Sigmoid colon (tissue), 6 donors: ENCODE measurements at regions not wholly inside any gene's neighbourhood (a gene's known extent, or its start where the extent isn't known, plus 50 kb on each side); places are given as distances from the start of the nearest gene placed in this dataset.
A peak's percentile ranks its signal among the peaks of the same experiment; 100 is the strongest.

Source experiments
- DNase-seq: peaks from one replicate; pipeline ENCODE4 v3.0.0-alpha.2; 2019
- H3K27ac ChIP-seq, 4 donors: fragments of 200-600 bp; sonication (generic); one replicate each; pipeline ENCODE4 v1.5.1; 2016 to 2019; ENCODE audit warnings: mild to moderate bottlenecking in 1 of 4
- H3K27me3 ChIP-seq, 3 donors: fragments of 200-600 bp; sonication (generic); one replicate each; pipeline ENCODE4 v1.5.1; 2019; ENCODE audit warnings: mild to moderate bottlenecking in 1 of 3
- H3K36me3 ChIP-seq, 4 donors: fragments of 200-600 bp; sonication (generic); one replicate each; pipeline ENCODE4 v1.5.1; 2016 to 2019
- H3K4me1 ChIP-seq, 4 donors: fragments of 200-600 bp; sonication (generic); one replicate each; pipeline ENCODE4 v1.5.1; 2017 to 2019
- H3K4me3 ChIP-seq, 4 donors: fragments of 200-600 bp; sonication (generic); one replicate each; pipeline ENCODE4 v1.5.1; 2017 to 2019; ENCODE audit warnings: mild to moderate bottlenecking in 2 of 4, moderate library complexity in 1 of 4
- H3K9me3 ChIP-seq, 4 donors: fragments of 200-600 bp in 3 of 4; sonication (generic) in 3 of 4; one replicate each; pipeline versions ENCODE4 v1.5.1 to v1.6.1; 2013 to 2019
- EP300 ChIP-seq, 4 donors: sonication (generic); formaldehyde crosslinking; IDR thresholded peaks; one replicate each; pipeline ENCODE4 v1.6.1; 2017; ENCODE audit warnings: antibody characterized with exemption in 4 of 4
- POLR2A ChIP-seq, 2 donors: fragments of 450-650 bp; IDR thresholded peaks; one replicate each; pipeline ENCODE4 v1.6.1; 2016; ENCODE audit warnings: antibody characterized with exemption in 2 of 2, mild to moderate bottlenecking in 2 of 2, moderate library complexity in 2 of 2
- POLR2AphosphoS5 ChIP-seq, 4 donors: sonication (generic); formaldehyde crosslinking; IDR thresholded peaks; one replicate each; pipeline ENCODE4 v1.6.1; 2017; ENCODE audit warnings: antibody characterized with exemption in 4 of 4
- WGBS, 2 donors: extraction: QIAGEN DNeasy Blood & Tissue Kit; methylation state at CpG; one replicate each; pipeline ENCODE4 v1.1.7; 2013; 5-methylcytosine and 5-hydroxymethylcytosine counted together
- intact Hi-C: fragments of 100-400 bp; cut with DNase I; formaldehyde crosslinking; loops from one replicate; pipeline ENCODE4 v1.15.1; 2023
- TF ChIP-seq, protein P1 (sequence below), 4 experiments: fragments of 450-650 bp in 3 of 4; fragments of 200-600 bp in 1 of 4; IDR thresholded peaks; one replicate each; pipeline ENCODE4 v1.5.1; 2016 to 2019; ENCODE audit warnings: antibody characterized with exemption in 4 of 4, mild to moderate bottlenecking in 3 of 4, moderate library complexity in 2 of 4
- donor health status: healthy with polysubstance abuse.
- donor health status: healthy.

- H3K4me3 ChIP-seq = no peak overlapping the region
- intact Hi-C loops = no loop called here
- DNase-seq = no peak
- H3K9me3 ChIP-seq = no peaks in the 10 kb centered on the region
- H3K27ac ChIP-seq = no peak overlapping the region
- H3K36me3 ChIP-seq = no peaks in the 10 kb centered on the region
- no peaks in the 10 kb centered on the region for H3K4me1 ChIP-seq
- 23 to 49% methylated on average over 3 of the region's 3 CpGs for WGBS, 2 donors
- TF ChIP-seq POLR2AphosphoS5 (IDR thresholded peaks at IDR 0.05) (no peak), POLR2A (IDR thresholded peaks at IDR 0.05) (no peak), EP300 (IDR thresholded peaks at IDR 0.05) (no peak)
- TF ChIP-seq, protein P1, sequence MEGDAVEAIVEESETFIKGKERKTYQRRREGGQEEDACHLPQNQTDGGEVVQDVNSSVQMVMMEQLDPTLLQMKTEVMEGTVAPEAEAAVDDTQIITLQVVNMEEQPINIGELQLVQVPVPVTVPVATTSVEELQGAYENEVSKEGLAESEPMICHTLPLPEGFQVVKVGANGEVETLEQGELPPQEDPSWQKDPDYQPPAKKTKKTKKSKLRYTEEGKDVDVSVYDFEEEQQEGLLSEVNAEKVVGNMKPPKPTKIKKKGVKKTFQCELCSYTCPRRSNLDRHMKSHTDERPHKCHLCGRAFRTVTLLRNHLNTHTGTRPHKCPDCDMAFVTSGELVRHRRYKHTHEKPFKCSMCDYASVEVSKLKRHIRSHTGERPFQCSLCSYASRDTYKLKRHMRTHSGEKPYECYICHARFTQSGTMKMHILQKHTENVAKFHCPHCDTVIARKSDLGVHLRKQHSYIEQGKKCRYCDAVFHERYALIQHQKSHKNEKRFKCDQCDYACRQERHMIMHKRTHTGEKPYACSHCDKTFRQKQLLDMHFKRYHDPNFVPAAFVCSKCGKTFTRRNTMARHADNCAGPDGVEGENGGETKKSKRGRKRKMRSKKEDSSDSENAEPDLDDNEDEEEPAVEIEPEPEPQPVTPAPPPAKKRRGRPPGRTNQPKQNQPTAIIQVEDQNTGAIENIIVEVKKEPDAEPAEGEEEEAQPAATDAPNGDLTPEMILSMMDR (IDR thresholded peaks at IDR 0.05) = no peak
- H3K27me3 ChIP-seq = no peaks in the 10 kb centered on the region
Measured at GRCh38 chr16:77488652-77489051, 53.8 kb upstream of the ADAMTS18 start.

DNA sequence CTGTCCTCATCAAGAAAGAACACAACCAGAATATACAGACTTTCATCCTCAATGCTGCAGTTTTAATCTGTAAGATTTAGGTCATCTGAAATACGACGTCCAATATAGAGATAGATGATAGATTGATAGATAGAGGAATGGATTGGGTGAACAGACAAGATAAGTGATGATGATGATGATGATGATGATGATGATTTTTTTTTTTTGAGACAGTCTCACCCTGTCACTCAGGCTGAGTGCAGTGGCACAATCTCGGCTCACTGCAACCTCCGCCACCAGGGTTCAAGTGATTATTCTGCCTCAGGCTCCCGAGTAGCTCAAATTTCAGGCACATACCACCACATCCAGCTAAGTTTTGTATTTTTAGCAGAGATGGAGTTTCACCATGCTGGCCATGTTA, 56.3 kb upstream of the ADAMTS18 start:
- no peaks in the 10 kb centered on the region for H3K9me3 ChIP-seq
- H3K4me1 ChIP-seq = no peaks in the 10 kb centered on the region
- H3K27me3 ChIP-seq = no peaks in the 10 kb centered on the region
- H3K4me3 ChIP-seq = no peak overlapping the region
- TF ChIP-seq POLR2AphosphoS5 (IDR thresholded peaks at IDR 0.05) = no peak
- TF ChIP-seq POLR2A (IDR thresholded peaks at IDR 0.05) = no peak
- TF ChIP-seq, protein P1 (IDR thresholded peaks at IDR 0.05) = no peak
- TF ChIP-seq EP300 (IDR thresholded peaks at IDR 0.05) = no peak
- H3K27ac ChIP-seq = no peak overlapping the region
- WGBS, 2 donors = 86 to 90% methylated on average over 5 of the region's 5 CpGs
- intact Hi-C loops = no loop called here
- no peaks in the 10 kb centered on the region for H3K36me3 ChIP-seq
- no peak for DNase-seq

GRCh38 chr16:77496934-77497333, 62.1 kb upstream of the ADAMTS18 start:
- TF ChIP-seq, protein P1 (IDR thresholded peaks at IDR 0.05) = no peak
- no peak for TF ChIP-seq POLR2AphosphoS5 (IDR thresholded peaks at IDR 0.05)
- no peak for TF ChIP-seq EP300 (IDR thresholded peaks at IDR 0.05)
- TF ChIP-seq POLR2A (IDR thresholded peaks at IDR 0.05) = no peak
- intact Hi-C loops = no loop called here
- Histone ChIP-seq H3K4me1 (peaks cover 0 to 27% (median 19%) of the 10 kb centered on the region in 4 donors), H3K4me3 (no peak overlapping the region), H3K27me3 (no peaks in the 10 kb centered on the region), H3K36me3 (no peaks in the 10 kb centered on the region), H3K27ac (no peak overlapping the region), H3K9me3 (no peaks in the 10 kb centered on the region)
- WGBS, 2 donors = 57 to 65% methylated on average over 2 of the region's 2 CpGs
- no peak for DNase-seq

- intact Hi-C loops = no loop called here
- DNase-seq = peak; percentile 76
- no peaks in the 10 kb centered on the region for H3K27me3 ChIP-seq
- H3K27ac ChIP-seq = peak overlapping the region in 1 of 4 donors; percentile 53
- peaks cover 0 to 35% (median 24%) of the 10 kb centered on the region in 4 donors for H3K4me1 ChIP-seq
- H3K36me3 ChIP-seq = no peaks in the 10 kb centered on the region
- no peaks in the 10 kb centered on the region for H3K9me3 ChIP-seq
- 40 to 54% methylated on average over 12 of the region's 12 CpGs for WGBS, 2 donors
- no peak for TF ChIP-seq EP300 (IDR thresholded peaks at IDR 0.05)
- no peak for TF ChIP-seq POLR2A (IDR thresholded peaks at IDR 0.05)
- TF ChIP-seq, protein P1 (IDR thresholded peaks at IDR 0.05) = no peak
- TF ChIP-seq POLR2AphosphoS5 (IDR thresholded peaks at IDR 0.05) = peak in 2 of 4 donors; percentile 39 to 51
- no peak overlapping the region for H3K4me3 ChIP-seq
Measured at GRCh38 chr16:77499373-77500285, 64.8 kb upstream of the ADAMTS18 start.
